COLO829 (cell line): ENCODE measurements at regions not wholly inside any gene's neighbourhood (a gene's known extent, or its start where the extent isn't known, plus 50 kb on each side); places are given as distances from the start of the nearest gene placed in this dataset.

Experiments
- DNase-seq: peaks from one replicate; pipeline ENCODE4 v3.0.0; 2012; ENCODE audit warnings: low spot score

DNA sequence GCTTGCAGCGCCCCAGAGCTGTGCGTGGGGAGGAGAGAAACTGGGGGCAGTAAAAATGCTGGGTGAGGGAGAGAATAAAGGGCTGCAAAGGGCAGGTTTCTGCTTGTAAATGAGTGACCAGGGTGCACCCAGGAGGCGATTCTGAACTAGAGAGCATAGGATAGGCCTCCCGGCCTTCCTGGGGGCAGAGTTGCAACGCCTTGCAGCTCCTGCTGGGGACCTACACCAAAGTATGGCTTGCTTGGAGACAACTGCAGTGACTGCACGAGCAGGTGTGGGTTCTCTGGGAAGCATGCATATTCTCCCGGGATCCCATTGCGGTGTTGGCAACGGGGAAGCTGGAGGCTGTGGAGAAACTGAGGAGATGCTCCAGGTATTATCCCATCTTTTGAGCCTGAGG lies 111.6 kb upstream of the SPACA1 start:
- no peak for DNase-seq

DNA sequence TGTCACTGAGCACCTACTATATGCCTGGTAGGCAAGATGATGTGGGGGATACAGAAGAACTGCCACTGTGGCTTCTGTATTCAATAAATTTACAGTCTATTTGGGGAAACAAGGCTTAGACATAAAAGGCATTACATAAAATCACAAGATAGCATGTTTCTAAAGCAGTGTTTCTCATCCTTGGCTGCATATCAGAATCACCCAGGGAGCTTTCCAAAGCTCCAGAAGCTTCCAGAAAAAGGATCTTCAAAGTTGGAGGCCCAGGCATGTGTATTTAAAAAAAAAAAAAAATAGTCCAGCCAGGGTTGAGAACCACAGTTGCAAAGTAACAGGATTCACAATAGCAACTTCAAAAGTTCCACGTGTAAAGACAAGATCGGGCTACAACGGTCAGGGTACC lies 112.4 kb upstream of the SPACA1 start:
- DNase-seq = no peak

DNA sequence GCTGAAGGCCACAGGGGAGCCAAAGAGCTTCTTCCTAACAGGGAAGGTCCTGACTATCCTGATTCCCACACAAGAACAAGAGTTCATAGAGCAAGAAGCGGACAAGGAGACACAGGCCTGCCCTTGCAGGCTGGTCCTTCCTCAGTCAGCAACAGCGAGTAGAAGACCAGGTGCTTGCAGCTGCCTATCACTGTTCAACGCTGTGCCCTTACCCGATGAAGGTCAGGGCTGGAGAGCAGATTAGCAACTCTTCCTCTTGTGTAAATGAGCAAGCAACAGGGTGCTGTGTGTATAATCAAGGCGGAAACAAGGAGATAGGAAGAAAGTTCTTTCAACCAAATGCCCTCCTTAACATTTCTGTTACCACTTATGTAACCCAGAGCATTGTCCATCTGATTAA lies 115.3 kb upstream of the SPACA1 start:
- no peak for DNase-seq

DNA sequence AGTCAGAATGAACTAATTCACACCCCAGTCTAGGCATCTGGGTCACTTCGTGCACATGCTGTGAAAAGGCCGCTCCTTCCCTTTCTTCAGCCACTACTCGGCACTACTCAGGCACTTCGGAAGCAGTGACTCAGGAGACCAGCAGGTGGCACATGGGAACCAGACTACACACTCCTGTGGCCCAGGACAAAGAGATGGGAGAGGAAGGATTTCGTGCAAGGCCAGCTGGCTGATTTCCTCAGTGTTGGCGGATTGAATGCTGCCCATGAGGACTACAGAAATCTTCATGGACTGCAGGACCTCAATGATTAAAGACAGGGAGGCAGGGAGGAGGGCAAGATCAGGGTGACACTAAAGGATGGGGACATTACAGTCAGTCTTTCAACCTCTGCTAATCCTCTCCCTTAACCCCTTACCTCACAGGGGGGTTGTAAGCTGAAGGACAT lies 117.8 kb upstream of the SPACA1 start:
- peak; percentile 75 for DNase-seq

DNA sequence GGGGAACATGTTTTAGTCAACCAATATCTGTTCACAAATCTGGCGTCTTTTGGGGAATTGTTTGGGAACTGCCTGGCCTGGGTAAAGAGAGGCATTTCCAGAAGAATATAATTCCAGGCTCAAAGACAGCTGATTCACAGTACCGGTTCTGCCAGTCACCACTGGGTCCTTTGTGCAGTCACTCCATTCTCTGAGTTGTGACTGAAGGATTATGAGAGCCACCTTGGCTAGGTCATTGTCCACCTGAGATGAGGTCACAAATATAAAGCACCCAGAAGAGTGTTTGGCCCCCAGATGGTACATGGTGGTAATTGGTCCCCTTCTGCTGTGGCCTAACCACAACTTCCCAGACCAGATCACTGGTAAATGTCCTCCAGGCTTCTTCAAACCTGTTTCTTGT lies 121.0 kb upstream of the SPACA1 start:
- no peak for DNase-seq

DNA sequence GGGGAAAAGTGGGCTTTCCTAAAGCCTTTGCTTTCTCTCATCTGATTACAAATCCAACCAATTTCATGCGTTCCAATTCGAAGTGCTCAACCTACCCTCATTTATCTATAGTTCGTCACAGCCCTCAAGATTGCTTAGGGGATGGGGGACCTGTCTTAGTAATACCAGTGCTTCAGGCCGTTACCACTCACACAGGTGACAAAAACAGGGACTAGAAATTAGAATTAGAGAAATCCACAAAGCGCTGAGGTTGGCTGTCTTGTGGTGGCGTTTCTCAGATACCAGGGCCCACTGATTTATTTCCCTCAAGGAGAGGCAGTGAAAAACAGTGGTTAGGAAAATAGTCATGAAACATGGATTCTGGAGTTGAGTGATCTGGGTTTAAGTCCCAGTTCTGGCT lies 121.6 kb upstream of the SPACA1 start:
- no peak for DNase-seq

DNA sequence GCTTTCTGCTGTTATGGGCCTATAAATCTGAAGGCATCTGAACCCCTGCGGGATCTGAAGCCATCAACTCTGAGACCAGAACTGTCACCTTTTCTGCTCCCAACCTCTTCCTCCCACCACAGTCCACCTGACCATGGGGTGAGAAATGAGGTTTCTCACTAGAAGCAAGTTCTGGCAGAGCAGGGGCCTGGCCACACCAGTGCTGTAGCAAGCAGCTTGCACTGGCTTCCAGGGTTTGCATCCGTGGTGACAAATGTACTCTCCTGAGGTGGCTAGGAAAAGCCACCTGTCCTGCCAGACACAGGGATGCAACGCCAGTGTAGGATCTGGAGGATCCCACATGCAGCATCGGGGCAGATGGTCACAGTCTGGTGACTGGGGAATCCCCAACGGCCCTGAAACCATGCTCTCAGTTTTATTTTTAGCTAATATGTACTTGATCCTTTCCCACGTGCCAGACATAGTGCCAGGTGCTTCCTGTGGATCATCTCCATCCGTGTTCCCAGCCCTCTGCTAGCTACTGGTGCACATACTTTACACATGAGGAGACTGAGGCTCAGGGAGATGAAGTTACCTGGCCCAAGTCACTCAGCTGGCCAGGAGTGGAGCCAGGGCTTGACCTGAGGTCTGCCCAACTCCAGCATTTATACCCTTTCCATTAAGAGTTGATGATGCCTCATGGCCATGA lies 122.1 kb upstream of the SPACA1 start:
- no peak for DNase-seq

DNA sequence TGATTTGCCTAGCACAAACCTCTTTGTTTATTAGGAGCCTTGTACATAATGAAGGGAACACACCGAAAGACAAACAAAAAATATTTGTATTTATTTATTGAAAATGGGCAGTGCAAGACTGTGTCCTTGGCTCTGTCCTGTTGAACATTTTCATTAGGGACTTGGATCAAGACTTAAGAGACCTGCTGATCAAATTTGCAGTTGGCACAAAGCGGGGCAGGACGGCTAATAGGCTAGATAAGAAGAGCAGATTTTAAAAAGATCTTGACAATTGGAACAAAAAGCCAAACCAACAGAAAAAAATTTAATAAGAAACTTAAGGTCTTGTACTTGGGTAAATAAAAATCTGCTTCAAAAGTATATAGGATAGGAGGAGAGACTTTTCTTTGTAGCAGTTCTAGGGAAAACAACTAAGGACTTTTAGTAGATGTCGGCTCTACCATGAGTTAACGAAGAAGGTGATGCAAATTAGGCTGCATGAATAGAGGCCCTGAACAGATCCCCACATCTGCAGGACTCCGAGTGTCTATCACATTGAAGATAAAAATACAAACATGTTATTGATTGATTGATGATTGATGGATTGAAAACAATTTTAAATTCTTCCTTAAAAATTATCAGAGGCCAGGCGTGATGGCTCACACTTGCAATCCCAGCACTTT lies 124.1 kb upstream of the SPACA1 start:
- DNase-seq = no peak

DNA sequence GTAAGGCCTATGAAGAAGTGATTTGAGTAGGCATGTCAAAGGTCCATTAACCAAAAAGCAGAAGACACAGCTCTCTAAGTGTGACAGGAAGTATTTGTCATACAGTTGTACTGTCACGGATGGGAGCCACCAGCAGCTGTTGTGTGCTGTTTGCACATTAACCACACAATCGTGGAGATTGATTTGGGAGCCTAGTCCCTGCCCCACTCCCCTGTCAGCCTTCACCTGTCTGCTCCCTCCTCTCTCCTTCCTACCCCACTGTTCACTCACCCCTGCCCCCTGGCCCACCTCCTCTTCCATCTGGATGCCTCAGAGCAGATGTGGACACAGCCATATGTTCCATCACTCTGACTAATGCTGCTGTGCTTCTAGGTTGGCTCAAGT lies 124.7 kb upstream of the SPACA1 start:
- no peak for DNase-seq

DNA sequence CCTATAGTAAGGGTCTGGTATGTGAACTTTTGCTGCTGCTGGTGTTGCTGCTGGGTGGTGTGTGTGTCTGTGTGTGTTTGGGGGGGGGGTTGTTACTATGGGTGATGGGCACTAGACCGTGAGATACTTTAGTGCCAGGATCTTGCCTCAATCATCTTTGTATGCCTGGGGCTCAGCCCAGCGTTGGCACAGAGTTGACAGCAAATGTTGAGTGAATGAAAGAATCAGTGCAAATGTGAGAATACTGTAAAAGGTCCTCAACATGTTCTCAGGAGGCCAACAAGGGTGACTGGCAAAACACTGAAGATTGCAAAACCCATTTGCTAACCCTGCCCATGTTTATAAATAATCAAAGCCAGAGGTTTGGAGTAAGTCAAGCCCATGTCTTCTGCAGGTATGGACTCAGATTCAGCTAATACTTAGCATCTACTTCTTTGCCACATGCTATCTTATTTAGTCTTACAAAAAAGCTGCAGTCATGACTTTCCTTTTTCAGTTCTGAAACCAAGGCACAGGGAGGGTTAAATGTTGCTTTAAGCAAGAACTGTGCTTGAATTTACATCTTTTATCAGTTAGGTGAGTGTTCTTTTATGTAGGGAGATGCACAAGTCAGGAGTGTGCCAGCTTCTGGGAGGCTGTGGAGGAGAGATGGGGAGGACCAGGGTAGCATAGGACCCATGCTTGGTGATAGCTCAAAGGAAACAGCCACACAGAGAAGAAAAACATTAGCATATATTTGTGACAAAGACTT lies 125.3 kb upstream of the SPACA1 start:
- DNase-seq = no peak

DNA sequence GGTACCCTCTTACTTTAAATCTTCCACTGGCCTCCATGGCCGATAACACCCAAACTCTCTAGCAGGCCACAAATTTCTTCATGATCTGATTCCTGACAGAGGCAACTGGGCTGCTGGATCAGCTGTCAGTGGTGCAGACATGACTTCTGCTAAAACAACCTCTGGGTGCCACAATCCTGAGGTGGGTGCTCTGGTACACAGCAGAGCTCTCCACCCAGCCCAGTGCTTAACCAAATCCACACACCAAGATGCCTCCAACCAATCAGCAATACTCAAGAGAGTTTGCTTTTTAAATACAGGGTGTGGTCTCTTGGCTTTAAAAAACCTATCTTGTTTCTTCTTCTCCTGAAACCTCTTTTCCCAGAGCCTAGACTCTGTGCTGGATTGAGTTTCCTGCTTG lies 126.6 kb upstream of the SPACA1 start:
- DNase-seq = no peak

DNA sequence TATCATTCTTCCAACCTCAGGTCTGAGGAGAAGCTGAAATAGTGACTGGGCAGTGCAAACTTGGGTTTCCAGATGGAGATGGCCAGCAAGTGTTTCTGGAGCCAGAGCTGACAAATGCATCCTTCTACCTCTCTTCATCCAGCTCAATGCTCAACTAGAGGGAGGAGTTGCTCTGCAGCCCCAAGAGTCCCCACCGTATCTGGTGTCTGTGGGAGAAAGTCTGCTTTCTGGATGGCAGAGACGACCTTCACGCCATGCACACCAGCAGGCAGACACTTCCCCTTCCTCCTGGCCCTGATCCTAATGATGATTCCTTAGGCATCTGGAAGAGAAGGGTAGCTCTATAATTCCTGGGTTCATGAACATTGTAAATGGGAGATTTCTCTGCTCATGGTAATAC lies 127.4 kb upstream of the SPACA1 start:
- DNase-seq = no peak

DNA sequence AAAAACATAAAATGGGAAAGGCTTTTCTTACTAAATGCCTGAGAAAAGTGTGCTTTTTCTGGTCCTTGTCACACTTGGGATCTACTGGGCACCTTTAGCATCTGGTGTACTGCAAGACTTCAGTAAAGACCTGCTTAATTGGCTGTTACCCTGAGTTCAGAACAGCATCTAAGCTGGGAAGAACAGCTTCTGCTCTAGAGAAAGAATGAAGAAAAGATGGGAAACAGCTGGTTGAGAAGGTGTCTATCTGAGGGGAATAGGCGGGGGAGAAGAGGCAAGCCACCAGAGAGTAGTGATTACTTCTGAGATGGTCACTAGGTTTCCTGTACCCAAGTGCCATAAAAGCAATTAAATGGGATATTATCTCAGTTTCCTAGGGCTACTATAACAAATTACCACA lies 128.2 kb upstream of the SPACA1 start:
- no peak for DNase-seq

DNA sequence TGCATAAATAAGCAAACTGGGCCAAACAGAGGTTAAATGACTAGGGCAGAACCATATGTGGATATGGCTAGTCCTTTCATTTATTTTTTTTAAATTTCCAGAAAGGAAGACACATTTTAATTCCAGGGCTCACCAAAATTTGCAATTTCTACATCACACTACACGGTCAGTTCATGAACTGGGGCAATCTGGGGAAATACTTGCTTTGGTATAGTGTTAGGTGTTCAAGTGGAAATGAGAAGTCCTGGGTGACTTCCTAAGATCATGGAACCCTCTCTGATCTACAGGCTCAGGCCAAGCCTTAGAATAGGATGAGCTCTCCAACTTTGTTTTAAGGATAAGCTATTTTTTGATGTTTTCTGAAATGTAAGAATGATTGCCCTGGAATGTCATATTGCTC lies 128.6 kb upstream of the SPACA1 start:
- no peak for DNase-seq

DNA sequence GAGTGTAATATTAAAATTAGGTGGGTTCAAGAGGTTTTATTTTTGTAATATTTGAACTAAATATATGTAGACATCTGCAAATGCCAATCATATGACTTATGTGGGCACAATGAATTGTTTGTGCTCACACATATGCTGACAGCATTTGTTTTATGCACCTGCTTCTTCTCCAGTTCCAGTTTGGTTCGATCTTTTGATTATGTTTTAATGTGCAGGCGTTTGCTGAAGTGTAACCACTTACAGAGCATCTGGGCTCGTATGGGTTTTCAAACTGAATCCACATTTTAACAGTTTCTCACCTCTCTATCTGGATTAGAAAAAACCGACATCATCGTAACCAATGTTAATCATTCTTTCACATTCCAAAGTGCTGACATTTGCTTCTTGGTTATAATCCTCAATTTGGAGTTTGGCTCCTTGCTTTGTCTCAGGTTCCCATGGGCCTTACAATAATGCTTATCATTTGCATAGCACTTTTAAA lies 129.1 kb upstream of the SPACA1 start:
- DNase-seq = no peak

DNA sequence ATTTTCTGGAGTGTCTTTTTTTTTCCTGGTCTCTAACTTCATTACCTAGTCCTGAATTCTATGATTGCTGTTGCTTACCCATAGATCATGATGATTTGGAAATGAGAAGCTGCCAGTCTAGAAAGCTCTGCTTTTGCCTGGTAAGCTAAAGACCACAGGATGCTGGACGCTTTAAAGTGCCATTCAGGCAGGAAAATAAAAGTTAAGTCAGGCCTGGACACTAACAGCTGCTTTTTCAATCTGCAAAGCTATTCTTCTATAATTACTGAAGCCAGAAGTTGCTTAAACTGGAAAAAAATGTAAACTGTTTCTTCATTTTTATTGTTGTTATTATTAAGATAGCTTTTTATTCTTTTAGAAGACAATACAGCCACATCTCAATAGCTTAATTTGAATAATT lies 129.8 kb upstream of the SPACA1 start:
- DNase-seq = no peak

DNA sequence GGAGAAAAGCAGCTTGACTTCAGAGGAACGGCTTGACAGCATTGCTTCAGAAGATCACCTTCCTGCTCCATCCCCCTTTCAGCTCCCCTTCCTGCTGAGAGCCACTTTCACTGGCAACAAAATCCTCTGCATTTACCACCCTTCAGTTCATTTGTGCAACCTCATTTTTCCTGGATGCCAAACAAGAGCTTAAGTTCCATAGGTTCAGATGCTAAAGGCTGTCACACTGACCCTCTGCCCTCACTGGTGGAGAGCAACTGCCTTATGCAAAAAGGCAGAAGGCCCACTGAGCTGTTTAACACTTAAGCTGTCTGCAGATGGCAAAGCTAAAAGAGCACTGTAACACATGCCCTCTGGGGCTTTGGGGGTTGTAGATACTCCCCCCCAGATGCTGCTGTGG lies 131.2 kb upstream of the SPACA1 start:
- DNase-seq = no peak

DNA sequence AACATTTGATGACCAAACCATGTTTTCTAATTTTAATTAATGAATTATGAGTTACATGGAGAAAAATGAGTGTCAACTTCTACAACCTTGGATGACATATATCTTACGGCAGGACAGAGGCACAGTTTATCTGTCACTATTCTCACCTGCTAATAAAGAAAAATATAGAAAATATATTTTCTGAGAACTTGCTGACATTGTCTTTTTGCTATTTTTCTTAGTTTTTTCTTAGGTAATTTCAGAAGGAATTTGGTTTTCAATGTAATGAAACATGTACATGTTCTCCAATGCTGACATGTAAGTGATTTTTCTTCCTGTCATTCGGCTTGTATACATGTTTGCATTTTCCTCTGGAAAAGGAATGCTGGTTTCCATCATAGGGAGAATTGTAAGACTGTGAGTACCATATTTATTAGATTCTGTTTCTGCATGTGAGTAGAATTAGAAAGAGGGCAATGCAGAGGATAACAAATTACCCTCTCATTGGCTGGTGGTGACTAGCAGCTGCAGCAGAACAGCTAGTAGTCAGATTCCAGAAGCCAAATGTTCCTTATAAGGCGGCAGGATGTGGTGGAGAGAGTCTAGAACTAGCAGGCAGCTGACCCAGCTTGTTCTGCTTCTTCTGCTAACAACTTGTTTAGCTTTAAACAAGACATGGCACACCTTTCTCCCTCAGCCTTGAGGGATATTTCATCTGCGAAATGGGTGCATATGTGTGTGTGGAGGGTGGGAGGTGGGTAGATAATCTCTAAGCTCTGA lies 132.8 kb upstream of the SPACA1 start:
- DNase-seq = no peak

DNA sequence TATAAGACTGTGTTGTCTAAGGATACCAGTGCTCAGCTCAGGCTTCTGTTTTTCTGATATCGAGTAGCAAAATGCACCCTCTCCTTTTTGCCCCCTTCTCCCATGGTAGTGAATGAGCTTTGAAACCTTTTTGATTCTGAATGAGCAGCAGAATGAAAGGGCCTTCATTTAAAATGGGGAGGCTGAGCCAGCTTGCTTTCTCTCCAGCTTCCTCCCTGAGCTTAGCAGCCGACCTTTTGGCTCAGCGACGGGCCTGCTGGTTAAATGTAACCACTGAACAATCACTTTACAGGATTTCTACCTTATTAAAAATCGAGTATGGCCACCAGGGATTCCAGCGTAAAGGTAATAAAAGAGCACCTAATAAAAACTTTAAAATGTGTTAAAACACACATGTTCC lies 133.7 kb upstream of the SPACA1 start:
- no peak for DNase-seq

DNA sequence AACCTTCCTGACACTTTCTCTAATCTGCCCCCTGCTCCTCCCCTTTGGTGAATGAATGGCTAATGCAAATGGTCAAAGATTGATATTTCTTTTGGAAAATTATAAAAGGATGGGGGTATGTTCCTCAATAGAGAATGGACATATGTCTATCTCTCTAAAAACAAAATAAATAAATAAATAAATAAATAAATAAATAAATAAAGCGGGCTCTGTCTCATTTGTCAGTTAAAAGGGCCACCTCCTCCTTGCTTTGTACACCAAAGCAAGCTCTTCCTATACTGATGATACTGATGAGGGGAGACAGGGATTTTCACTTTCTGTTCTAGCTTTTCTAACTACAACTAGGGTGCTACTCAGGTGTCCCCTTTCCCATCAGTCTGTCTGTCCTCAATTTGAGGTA lies 135.5 kb upstream of the SPACA1 start:
- no peak for DNase-seq

DNA sequence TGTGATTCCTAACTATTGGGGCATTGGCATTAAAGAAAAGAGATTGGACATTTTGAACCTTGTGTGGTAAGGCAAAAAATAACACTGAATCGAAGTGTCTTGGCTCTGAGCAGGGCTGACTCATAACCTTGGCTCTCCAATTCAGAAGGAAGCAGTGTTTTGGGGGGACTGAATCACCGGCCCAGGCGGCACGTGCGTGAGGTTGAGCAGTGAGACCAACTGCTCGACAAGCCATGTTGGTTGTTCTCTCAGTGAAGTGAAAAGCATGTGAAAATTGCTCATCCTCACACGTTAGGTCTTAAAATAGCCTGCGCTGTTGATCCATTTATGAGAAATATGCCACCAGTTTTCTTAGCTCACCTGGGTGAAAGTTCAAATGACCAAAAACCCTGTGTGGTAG lies 137.8 kb upstream of the SPACA1 start:
- peak; percentile 27 for DNase-seq

DNA sequence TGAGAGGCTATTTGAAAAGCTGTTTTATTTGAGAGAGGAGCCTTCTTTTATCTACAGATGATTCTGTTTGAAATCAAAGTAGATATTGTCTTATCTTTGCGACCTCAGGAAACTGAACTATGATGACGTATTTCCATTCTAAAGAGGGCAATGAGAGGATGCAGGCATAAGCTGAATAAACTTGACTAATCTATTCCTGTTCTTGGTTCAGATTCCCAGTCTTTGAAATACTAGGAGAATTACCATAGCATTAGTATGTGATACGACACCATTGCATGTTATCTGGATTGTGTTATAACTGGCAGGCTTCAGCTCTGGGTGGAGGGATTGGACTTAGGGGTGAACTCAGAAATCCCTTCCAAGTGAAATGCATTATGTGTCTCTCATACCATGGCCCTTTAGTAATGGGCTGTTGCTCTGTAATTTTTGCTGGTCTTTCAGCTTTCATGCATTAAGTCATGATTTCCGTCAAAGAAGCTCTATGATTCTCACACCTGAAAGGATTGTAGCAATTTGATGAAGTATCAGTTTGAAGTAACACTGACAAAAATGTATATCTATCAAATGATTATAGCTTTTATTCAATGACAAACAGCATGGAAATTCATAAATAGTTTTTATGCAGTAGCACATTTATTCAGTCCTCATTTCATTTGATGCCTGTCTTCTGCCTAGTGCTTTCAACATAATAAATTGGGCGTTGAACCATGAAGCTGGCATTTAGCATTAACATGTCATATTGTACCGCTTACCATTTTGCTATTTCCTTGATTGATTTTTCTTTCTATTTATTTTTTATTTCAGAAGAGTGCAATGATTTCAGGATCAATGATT lies 138.4 kb upstream of the SPACA1 start:
- DNase-seq = peak; percentile 50
